Lung (tissue), 11 donors: ENCODE measurements at regions not wholly inside any gene's neighbourhood (a gene's known extent, or its start where the extent isn't known, plus 50 kb on each side); places are given as distances from the start of the nearest gene placed in this dataset.
"Not testable (repeated sequence)": the region's sequence is repeated elsewhere in the genome, so short reads cannot be mapped to it uniquely, and the experiment has no call there.

ENCODE experiments used
- ATAC-seq: fragments of 200-7000 bp; cut with Tn5 transposase; one replicate; pipeline ENCODE4 v1.9.1; 2020; ENCODE audit warnings: moderate number of reproducible peaks; ENCODE audit not compliant: insufficient read depth, low FRiP score
- DNase-seq, 3 donors: peaks; one replicate each; pipeline ENCODE4 v3.0.0-alpha.2; 2013 to 2017
- H3K27ac ChIP-seq, 2 donors: one replicate each; pipeline ENCODE4 v1.5.1; 2013; ENCODE audit warnings: mild to moderate bottlenecking in 2 of 2, moderate library complexity in 2 of 2, control low read depth in 1 of 2, inconsistent platforms in 1 of 2, low read depth in 1 of 2, low read length in 1 of 2
- H3K27me3 ChIP-seq, 3 donors: one replicate each; pipeline ENCODE4 v1.5.1; 2013; ENCODE audit warnings: low read length in 2 of 3; ENCODE audit not compliant: control insufficient read depth in 3 of 3, insufficient read depth in 3 of 3
- H3K36me3 ChIP-seq, 4 donors: one replicate each; pipeline ENCODE4 v1.5.1; 2013; ENCODE audit warnings: low read length in 4 of 4, mild to moderate bottlenecking in 1 of 4, moderate library complexity in 1 of 4; ENCODE audit not compliant: control insufficient read depth in 4 of 4, insufficient read depth in 4 of 4
- H3K4me1 ChIP-seq, 5 donors: one replicate each; pipeline ENCODE4 v1.5.1; 2013; ENCODE audit warnings: low read length in 5 of 5, mild to moderate bottlenecking in 2 of 5, moderate library complexity in 1 of 5; ENCODE audit not compliant: control insufficient read depth in 5 of 5, insufficient read depth in 5 of 5
- H3K4me3 ChIP-seq: one replicate; pipeline ENCODE4 v1.5.1; 2013; ENCODE audit warnings: mild to moderate bottlenecking, control low read depth, moderate library complexity
- H3K9ac ChIP-seq, 2 donors: one replicate each; pipeline ENCODE4 v1.5.1; 2013; ENCODE audit warnings: low read length in 2 of 2, control low read depth in 1 of 2; ENCODE audit not compliant: insufficient read depth in 1 of 2
- H3K9me3 ChIP-seq, 4 donors: one replicate each; pipeline ENCODE4 v1.5.1; 2013; ENCODE audit warnings: low read length in 3 of 4, mild to moderate bottlenecking in 1 of 4, moderate library complexity in 1 of 4; ENCODE audit not compliant: control insufficient read depth in 4 of 4, insufficient read depth in 3 of 4
- WGBS, 2 donors: extraction: QIAGEN DNeasy Blood & Tissue Kit; methylation state at CpG; one replicate each; pipeline ENCODE4 v1.1.7; 2013; 5-methylcytosine and 5-hydroxymethylcytosine counted together
- TF ChIP-seq, protein P1 (sequence below): IDR thresholded peaks from 2 replicates; pipeline ENCODE4 v1.5.1; 2012; ENCODE audit warnings: mild to moderate bottlenecking; ENCODE audit errors: control extremely low read depth, extremely low read depth
- donor health status: control.
- donor health status: control.
- donor health status: Bipolar disorder and iron deficiency.
- donor health status: healthy.
- donor health status: DM: yes; HTN: yes; CAD: no.

GRCh38 chr11:86876716-86877234, 76.4 kb downstream of the PRSS23 start:
- Histone ChIP-seq H3K4me1 (no peaks in the 10 kb centered on the region), H3K27me3 (no peaks in the 10 kb centered on the region), H3K4me3 (no peak overlapping the region), H3K27ac (no peak overlapping the region), H3K9me3 (no peaks in the 10 kb centered on the region), H3K36me3 (no peaks in the 10 kb centered on the region), H3K9ac (no peak overlapping the region)
- DNase-seq = no peak
- TF ChIP-seq, protein P1, sequence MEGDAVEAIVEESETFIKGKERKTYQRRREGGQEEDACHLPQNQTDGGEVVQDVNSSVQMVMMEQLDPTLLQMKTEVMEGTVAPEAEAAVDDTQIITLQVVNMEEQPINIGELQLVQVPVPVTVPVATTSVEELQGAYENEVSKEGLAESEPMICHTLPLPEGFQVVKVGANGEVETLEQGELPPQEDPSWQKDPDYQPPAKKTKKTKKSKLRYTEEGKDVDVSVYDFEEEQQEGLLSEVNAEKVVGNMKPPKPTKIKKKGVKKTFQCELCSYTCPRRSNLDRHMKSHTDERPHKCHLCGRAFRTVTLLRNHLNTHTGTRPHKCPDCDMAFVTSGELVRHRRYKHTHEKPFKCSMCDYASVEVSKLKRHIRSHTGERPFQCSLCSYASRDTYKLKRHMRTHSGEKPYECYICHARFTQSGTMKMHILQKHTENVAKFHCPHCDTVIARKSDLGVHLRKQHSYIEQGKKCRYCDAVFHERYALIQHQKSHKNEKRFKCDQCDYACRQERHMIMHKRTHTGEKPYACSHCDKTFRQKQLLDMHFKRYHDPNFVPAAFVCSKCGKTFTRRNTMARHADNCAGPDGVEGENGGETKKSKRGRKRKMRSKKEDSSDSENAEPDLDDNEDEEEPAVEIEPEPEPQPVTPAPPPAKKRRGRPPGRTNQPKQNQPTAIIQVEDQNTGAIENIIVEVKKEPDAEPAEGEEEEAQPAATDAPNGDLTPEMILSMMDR = no peak
- no peak for ATAC-seq
- WGBS, 2 donors = 75 to 92% methylated on average over 3 of the region's 3 CpGs

DNA sequence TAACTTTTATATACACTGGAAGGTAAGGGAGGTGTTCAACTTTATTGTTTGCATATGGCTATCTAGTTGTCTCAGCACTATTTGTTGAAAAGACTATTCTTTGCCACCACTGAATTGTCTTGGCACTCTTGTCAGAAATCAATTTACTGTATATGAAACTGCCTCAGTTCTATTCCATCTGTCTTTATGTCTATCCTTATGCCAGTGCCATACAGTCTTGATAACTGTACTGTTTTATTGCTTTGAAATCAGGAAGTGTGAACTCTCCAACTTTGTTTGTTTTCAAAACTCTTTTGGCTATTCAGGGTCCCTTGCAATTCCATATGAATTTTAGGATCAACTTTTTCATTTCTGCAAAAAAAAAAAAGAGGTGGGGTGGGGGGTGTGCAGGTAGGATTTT, 77.2 kb downstream of the PRSS23 start:
- no peaks in the 10 kb centered on the region for H3K9me3 ChIP-seq
- H3K27me3 ChIP-seq = no peaks in the 10 kb centered on the region
- DNase-seq (no peak), ATAC-seq (no peak)
- no peak overlapping the region for H3K9ac ChIP-seq
- H3K27ac ChIP-seq = no peak overlapping the region
- no peaks in the 10 kb centered on the region for H3K36me3 ChIP-seq
- TF ChIP-seq, protein P1 = no peak
- no peak overlapping the region for H3K4me3 ChIP-seq
- no peaks in the 10 kb centered on the region for H3K4me1 ChIP-seq

- H3K27ac ChIP-seq, H3K27me3 ChIP-seq, DNase-seq, H3K9me3 ChIP-seq, ATAC-seq, H3K4me3 ChIP-seq, H3K36me3 ChIP-seq, H3K9ac ChIP-seq, H3K4me1 ChIP-seq: not testable (repeated sequence)
- WGBS, 2 donors = 98% methylated on average over 17 of the region's 26 CpGs; no CpG with 5 or more reads in 1 of the 2 donors
These were observed 76.0 kb downstream of the FZD4 start for GRCh38 chr11:86879241-86879640.

DNA sequence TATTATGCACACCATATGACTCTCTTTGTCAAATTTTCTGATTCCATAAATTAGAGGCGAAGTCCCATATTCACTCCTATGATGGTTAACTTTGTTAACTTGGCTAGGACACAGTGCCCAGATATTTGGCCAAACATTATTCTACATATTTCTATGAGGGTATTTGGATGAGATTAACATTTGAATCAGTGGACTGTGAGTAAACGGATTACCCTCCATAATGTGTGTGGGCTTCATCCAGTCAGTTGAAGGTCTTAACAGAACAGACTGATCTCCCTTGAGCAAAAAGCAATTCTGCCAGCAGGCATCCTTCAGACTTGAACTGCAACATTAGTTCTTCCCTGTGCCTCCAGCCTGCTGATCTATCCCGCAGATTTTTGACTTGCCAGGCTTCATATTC, 69.9 kb downstream of the FZD4 start:
- Histone ChIP-seq H3K4me1 (peaks cover 0 to 4% (median 0%) of the 10 kb centered on the region in 5 donors), H3K36me3 (no peaks in the 10 kb centered on the region), H3K27me3 (no peaks in the 10 kb centered on the region), H3K27ac (no peak overlapping the region), H3K4me3 (no peak overlapping the region), H3K9ac (no peak overlapping the region), H3K9me3 (no peaks in the 10 kb centered on the region)
- DNase-seq (no peak), ATAC-seq (no peak)
- 94 to 95% methylated on average over 3 of the region's 3 CpGs for WGBS, 2 donors
- TF ChIP-seq, protein P1 = no peak
